ENCODE measurements at regions not wholly inside any gene's neighbourhood (a gene's known extent, or its start where the extent isn't known, plus 50 kb on each side); places are given as distances from the start of the nearest gene placed in this dataset.

GRCh38 chr4:97142893-97143292 lies 1000.4 kb downstream of the STPG2 start:
- Mint-ChIP-seq H3K36me3 (ENCODE audit: unreplicated experiment) (peaks cover 19% of the 10 kb centered on the region), H3K27me3 (ENCODE audit: unreplicated experiment) (peaks cover 10% of the 10 kb centered on the region), H3K27ac (ENCODE audit: unreplicated experiment) (no peak overlapping the region), H3K4me3 (ENCODE audit: unreplicated experiment) (no peak overlapping the region), H3K4me1 (ENCODE audit: low read depth, unreplicated experiment) (peaks cover 10% of the 10 kb centered on the region), H3K9me3 (ENCODE audit: unreplicated experiment) (peaks cover 2% of the 10 kb centered on the region)
- DNase-seq, result no peak
- TF ChIP-seq CTCF (IDR thresholded peaks at IDR 0.05; ENCODE audit: partially characterized antibody, unreplicated experiment), result no peak

GRCh38 chr4:97144199-97144598 lies 999.1 kb downstream of the STPG2 start:
- Mint-ChIP-seq H3K27ac (ENCODE audit: unreplicated experiment) (no peak overlapping the region), H3K4me1 (ENCODE audit: low read depth, unreplicated experiment) (peaks cover 10% of the 10 kb centered on the region)

GRCh38 chr4:97150966-97151365 lies 992.3 kb downstream of the STPG2 start:
- Mint-ChIP-seq H3K27ac (ENCODE audit: unreplicated experiment) (no peak overlapping the region), H3K27me3 (ENCODE audit: unreplicated experiment) (no peaks in the 10 kb centered on the region), H3K4me1 (ENCODE audit: low read depth, unreplicated experiment) (no peaks in the 10 kb centered on the region), H3K9me3 (ENCODE audit: unreplicated experiment) (no peaks in the 10 kb centered on the region), H3K4me3 (ENCODE audit: unreplicated experiment) (no peak overlapping the region), H3K36me3 (ENCODE audit: unreplicated experiment) (no peaks in the 10 kb centered on the region)
- TF ChIP-seq CTCF (IDR thresholded peaks at IDR 0.05; ENCODE audit: partially characterized antibody, unreplicated experiment), result no peak
- no peak for DNase-seq

More at GRCh38 chr4:97144199-97144598, 999.1 kb downstream of the STPG2 start:
- TF ChIP-seq CTCF (IDR thresholded peaks at IDR 0.05; ENCODE audit: partially characterized antibody, unreplicated experiment), result no peak
- Mint-ChIP-seq H3K9me3 (ENCODE audit: unreplicated experiment) (peaks cover 2% of the 10 kb centered on the region), H3K27me3 (ENCODE audit: unreplicated experiment) (peaks cover 6% of the 10 kb centered on the region), H3K36me3 (ENCODE audit: unreplicated experiment) (peaks cover 7% of the 10 kb centered on the region), H3K4me3 (ENCODE audit: unreplicated experiment) (no peak overlapping the region)
- DNase-seq, result no peak

GRCh38 chr4:97152149-97152548 lies 991.1 kb downstream of the STPG2 start:
- no peak overlapping the region for H3K27ac Mint-ChIP-seq (ENCODE audit: unreplicated experiment)
- TF ChIP-seq CTCF (IDR thresholded peaks at IDR 0.05; ENCODE audit: partially characterized antibody, unreplicated experiment), result no peak
- no peaks in the 10 kb centered on the region for H3K9me3 Mint-ChIP-seq (ENCODE audit: unreplicated experiment)
- no peaks in the 10 kb centered on the region for H3K27me3 Mint-ChIP-seq (ENCODE audit: unreplicated experiment)
- H3K4me1 Mint-ChIP-seq (ENCODE audit: low read depth, unreplicated experiment), result no peaks in the 10 kb centered on the region
- no peak overlapping the region for H3K4me3 Mint-ChIP-seq (ENCODE audit: unreplicated experiment)
- DNase-seq, result no peak
- no peaks in the 10 kb centered on the region for H3K36me3 Mint-ChIP-seq (ENCODE audit: unreplicated experiment)

GRCh38 chr4:97153042-97153441 lies 990.2 kb downstream of the STPG2 start:
- no peak for TF ChIP-seq CTCF (IDR thresholded peaks at IDR 0.05; ENCODE audit: partially characterized antibody, unreplicated experiment)
- no peak overlapping the region for H3K4me3 Mint-ChIP-seq (ENCODE audit: unreplicated experiment)
- DNase-seq, result no peak
- no peaks in the 10 kb centered on the region for H3K4me1 Mint-ChIP-seq (ENCODE audit: low read depth, unreplicated experiment)
- no peaks in the 10 kb centered on the region for H3K27me3 Mint-ChIP-seq (ENCODE audit: unreplicated experiment)
- no peaks in the 10 kb centered on the region for H3K36me3 Mint-ChIP-seq (ENCODE audit: unreplicated experiment)
- H3K9me3 Mint-ChIP-seq (ENCODE audit: unreplicated experiment), result no peaks in the 10 kb centered on the region
- H3K27ac Mint-ChIP-seq (ENCODE audit: unreplicated experiment), result no peak overlapping the region

Data from glutamatergic neuron (in vitro differentiated cells).